ENCODE measurements at regions not wholly inside any gene's neighbourhood (a gene's known extent, or its start where the extent isn't known, plus 50 kb on each side); places are given as distances from the start of the nearest gene placed in this dataset.

DNA sequence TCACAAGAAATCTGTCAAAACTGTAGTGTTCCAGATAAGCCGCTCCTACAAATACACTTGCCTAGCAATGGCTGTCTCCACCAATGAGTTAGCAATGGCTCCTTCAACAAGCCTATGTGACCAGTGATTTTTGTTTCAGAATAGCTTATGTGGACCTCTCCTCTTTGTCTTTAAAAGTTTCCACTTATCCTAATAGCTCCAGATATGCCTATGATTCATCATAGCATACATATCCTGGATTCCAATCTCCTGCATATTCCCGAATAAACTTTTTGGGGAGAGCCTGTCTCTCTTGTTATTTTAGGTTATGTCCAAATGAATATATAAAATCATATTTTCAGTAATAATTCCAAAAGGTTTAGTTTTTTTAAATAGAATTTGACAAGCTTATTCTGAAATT, 510.6 kb downstream of the ARL4A start:
- TF ChIP-seq, protein P1, sequence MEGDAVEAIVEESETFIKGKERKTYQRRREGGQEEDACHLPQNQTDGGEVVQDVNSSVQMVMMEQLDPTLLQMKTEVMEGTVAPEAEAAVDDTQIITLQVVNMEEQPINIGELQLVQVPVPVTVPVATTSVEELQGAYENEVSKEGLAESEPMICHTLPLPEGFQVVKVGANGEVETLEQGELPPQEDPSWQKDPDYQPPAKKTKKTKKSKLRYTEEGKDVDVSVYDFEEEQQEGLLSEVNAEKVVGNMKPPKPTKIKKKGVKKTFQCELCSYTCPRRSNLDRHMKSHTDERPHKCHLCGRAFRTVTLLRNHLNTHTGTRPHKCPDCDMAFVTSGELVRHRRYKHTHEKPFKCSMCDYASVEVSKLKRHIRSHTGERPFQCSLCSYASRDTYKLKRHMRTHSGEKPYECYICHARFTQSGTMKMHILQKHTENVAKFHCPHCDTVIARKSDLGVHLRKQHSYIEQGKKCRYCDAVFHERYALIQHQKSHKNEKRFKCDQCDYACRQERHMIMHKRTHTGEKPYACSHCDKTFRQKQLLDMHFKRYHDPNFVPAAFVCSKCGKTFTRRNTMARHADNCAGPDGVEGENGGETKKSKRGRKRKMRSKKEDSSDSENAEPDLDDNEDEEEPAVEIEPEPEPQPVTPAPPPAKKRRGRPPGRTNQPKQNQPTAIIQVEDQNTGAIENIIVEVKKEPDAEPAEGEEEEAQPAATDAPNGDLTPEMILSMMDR (conservative IDR thresholded peaks at IDR 0.05 in 1 of 2, IDR thresholded peaks at IDR 0.05 in 1 of 2; ENCODE audit: extremely low read depth in 1 of 2, insufficient read depth in 1 of 2, low read depth in 1 of 2, low read length in 2 of 2): no peak
- TF ChIP-seq EZH2 (IDR thresholded peaks at IDR 0.05; ENCODE audit: borderline replicate concordance, low read length): no peak
